Parathyroid adenoma (tissue), 2 donors: ENCODE measurements at regions not wholly inside any gene's neighbourhood (a gene's known extent, or its start where the extent isn't known, plus 50 kb on each side); places are given as distances from the start of the nearest gene placed in this dataset.

Experiments used
- H2AFZ ChIP-seq: fragments of 300-600 bp; sonication (generic); one replicate; pipeline ENCODE4 v1.7.0; 2017; ENCODE audit warnings: antibody characterized with exemption, mild to moderate bottlenecking
- H3K27ac ChIP-seq: fragments of 300-600 bp; sonication (generic); one replicate; pipeline ENCODE4 v1.7.0; 2017
- H3K27me3 ChIP-seq: fragments of 300-600 bp; sonication (generic); one replicate; pipeline ENCODE4 v1.7.0; 2017; ENCODE audit warnings: low read length; ENCODE audit not compliant: control insufficient read depth, insufficient read depth
- H3K36me3 ChIP-seq: fragments of 300-600 bp; sonication (generic); one replicate; pipeline ENCODE4 v1.7.0; 2017; ENCODE audit warnings: low read length; ENCODE audit not compliant: control insufficient read depth, insufficient read depth
- H3K4me1 ChIP-seq: fragments of 300-600 bp; sonication (generic); one replicate; pipeline ENCODE4 v1.7.0; 2017; ENCODE audit warnings: control low read depth
- H3K4me2 ChIP-seq: fragments of 300-600 bp; sonication (generic); one replicate; pipeline ENCODE4 v1.7.0; 2017; ENCODE audit warnings: low read length
- H3K4me3 ChIP-seq: fragments of 300-600 bp; sonication (generic); one replicate; pipeline ENCODE4 v1.7.0; 2017; ENCODE audit warnings: low read depth, low read length
- H3K79me2 ChIP-seq: fragments of 300-600 bp; sonication (generic); one replicate; pipeline ENCODE4 v1.7.0; 2017; ENCODE audit warnings: control low read depth
- H3K9ac ChIP-seq: fragments of 300-600 bp; sonication (generic); one replicate; pipeline ENCODE4 v1.7.0; 2017; ENCODE audit warnings: mild to moderate bottlenecking
- H3K9me3 ChIP-seq: fragments of 300-600 bp; sonication (generic); one replicate; pipeline ENCODE4 v1.7.0; 2017; ENCODE audit warnings: low read length; ENCODE audit not compliant: control insufficient read depth
- CTCF ChIP-seq: fragments of 300-600 bp; sonication (generic); IDR thresholded peaks from one replicate; pipeline ENCODE4 v1.7.0; 2017; ENCODE audit warnings: antibody characterized with exemption, mild to moderate bottlenecking
- donor health status: primary hyperparathyroidism.

DNA sequence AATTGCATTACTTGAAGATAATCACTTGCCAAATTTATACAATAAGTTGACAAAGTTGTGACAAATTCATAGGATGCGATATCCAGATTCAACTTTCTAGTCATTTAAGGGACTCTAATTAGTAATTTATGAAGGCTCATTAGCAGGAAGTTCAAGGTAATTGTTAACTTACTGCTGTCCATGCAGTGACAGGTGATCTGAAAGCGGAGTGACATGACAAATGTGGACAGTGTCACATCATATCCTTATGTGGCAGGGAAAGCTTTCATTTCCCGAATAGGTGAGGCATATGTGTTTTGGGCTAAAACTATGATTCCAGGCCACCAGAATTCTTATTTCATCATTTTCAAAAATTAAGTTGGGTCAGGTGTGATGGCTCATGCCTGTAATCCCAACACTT lies 115.9 kb upstream of the BMP2 start:
- H3K9ac ChIP-seq: no peak overlapping the region
- no peak overlapping the region for H3K27ac ChIP-seq
- H2AFZ ChIP-seq: no peak overlapping the region
- no peaks in the 10 kb centered on the region for H3K79me2 ChIP-seq
- no peaks in the 10 kb centered on the region for H3K4me1 ChIP-seq
- H3K27me3 ChIP-seq: no peaks in the 10 kb centered on the region
- no peaks in the 10 kb centered on the region for H3K36me3 ChIP-seq
- no peak overlapping the region for H3K4me3 ChIP-seq
- no peak overlapping the region for H3K4me2 ChIP-seq
- H3K9me3 ChIP-seq: no peaks in the 10 kb centered on the region
- TF ChIP-seq CTCF: no peak

GRCh38 chr20:6651016-6651415 lies 116.5 kb upstream of the BMP2 start:
- H3K9ac ChIP-seq: no peak overlapping the region
- H3K36me3 ChIP-seq: no peaks in the 10 kb centered on the region
- H3K4me1 ChIP-seq: no peaks in the 10 kb centered on the region
- no peaks in the 10 kb centered on the region for H3K9me3 ChIP-seq
- TF ChIP-seq CTCF: no peak
- H3K4me2 ChIP-seq: no peak overlapping the region
- H3K27me3 ChIP-seq: no peaks in the 10 kb centered on the region
- H3K4me3 ChIP-seq: no peak overlapping the region
- H3K27ac ChIP-seq: no peak overlapping the region
- no peak overlapping the region for H2AFZ ChIP-seq
- H3K79me2 ChIP-seq: no peaks in the 10 kb centered on the region

GRCh38 chr20:6646021-6646636 lies 121.4 kb upstream of the BMP2 start:
- H3K36me3 ChIP-seq: no peaks in the 10 kb centered on the region
- TF ChIP-seq CTCF: no peak
- H3K4me2 ChIP-seq: no peak overlapping the region
- no peak overlapping the region for H3K9ac ChIP-seq
- no peak overlapping the region for H2AFZ ChIP-seq
- no peaks in the 10 kb centered on the region for H3K79me2 ChIP-seq
- no peak overlapping the region for H3K4me3 ChIP-seq
- no peaks in the 10 kb centered on the region for H3K27me3 ChIP-seq
- H3K27ac ChIP-seq: no peak overlapping the region
- H3K9me3 ChIP-seq: no peaks in the 10 kb centered on the region
- no peaks in the 10 kb centered on the region for H3K4me1 ChIP-seq

- no peak overlapping the region for H3K4me2 ChIP-seq
- no peak overlapping the region for H3K9ac ChIP-seq
- H3K27me3 ChIP-seq: no peaks in the 10 kb centered on the region
- no peak overlapping the region for H2AFZ ChIP-seq
- H3K36me3 ChIP-seq: no peaks in the 10 kb centered on the region
- H3K27ac ChIP-seq: no peak overlapping the region
- no peaks in the 10 kb centered on the region for H3K4me1 ChIP-seq
- TF ChIP-seq CTCF: no peak
- no peaks in the 10 kb centered on the region for H3K9me3 ChIP-seq
- no peak overlapping the region for H3K4me3 ChIP-seq
- H3K79me2 ChIP-seq: no peaks in the 10 kb centered on the region
Observed at GRCh38 chr20:6644813-6645628, 122.5 kb upstream of the BMP2 start.

GRCh38 chr20:6641012-6641411 lies 126.5 kb upstream of the BMP2 start:
- H3K9ac ChIP-seq: no peak overlapping the region
- TF ChIP-seq CTCF: no peak
- H2AFZ ChIP-seq: no peak overlapping the region
- H3K36me3 ChIP-seq: no peaks in the 10 kb centered on the region
- no peaks in the 10 kb centered on the region for H3K27me3 ChIP-seq
- H3K9me3 ChIP-seq: no peaks in the 10 kb centered on the region
- no peak overlapping the region for H3K4me3 ChIP-seq
- no peak overlapping the region for H3K4me2 ChIP-seq
- no peaks in the 10 kb centered on the region for H3K79me2 ChIP-seq
- no peak overlapping the region for H3K27ac ChIP-seq
- no peaks in the 10 kb centered on the region for H3K4me1 ChIP-seq
